ENCODE measurements at regions not wholly inside any gene's neighbourhood (a gene's known extent, or its start where the extent isn't known, plus 50 kb on each side); places are given as distances from the start of the nearest gene placed in this dataset.

DNA sequence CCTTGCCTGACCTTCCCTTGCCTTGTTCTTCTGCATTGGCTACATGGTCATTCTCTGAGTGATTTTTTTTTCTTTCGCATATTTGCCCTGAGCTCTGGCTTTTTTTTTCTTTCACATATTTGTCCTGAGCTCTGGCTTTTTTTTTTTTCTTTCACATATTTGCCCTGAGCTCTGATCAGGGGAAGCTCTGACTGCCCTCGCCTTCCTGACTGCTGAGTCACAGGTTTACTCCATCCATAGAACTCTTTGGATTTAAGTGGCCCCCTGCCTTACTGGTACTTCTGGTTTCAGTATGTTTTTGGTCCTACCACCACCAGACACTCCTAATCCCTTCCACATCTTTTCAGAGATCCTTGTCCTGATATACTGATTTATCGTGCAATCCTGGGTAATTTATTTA, 201.1 kb downstream of the OGFRL1 start:
- TF ChIP-seq, protein P1, sequence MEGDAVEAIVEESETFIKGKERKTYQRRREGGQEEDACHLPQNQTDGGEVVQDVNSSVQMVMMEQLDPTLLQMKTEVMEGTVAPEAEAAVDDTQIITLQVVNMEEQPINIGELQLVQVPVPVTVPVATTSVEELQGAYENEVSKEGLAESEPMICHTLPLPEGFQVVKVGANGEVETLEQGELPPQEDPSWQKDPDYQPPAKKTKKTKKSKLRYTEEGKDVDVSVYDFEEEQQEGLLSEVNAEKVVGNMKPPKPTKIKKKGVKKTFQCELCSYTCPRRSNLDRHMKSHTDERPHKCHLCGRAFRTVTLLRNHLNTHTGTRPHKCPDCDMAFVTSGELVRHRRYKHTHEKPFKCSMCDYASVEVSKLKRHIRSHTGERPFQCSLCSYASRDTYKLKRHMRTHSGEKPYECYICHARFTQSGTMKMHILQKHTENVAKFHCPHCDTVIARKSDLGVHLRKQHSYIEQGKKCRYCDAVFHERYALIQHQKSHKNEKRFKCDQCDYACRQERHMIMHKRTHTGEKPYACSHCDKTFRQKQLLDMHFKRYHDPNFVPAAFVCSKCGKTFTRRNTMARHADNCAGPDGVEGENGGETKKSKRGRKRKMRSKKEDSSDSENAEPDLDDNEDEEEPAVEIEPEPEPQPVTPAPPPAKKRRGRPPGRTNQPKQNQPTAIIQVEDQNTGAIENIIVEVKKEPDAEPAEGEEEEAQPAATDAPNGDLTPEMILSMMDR (IDR thresholded peaks at IDR 0.05 in 2 of 3, conservative IDR thresholded peaks at IDR 0.05 in 1 of 3; ENCODE audit: borderline replicate concordance in 1 of 3, insufficient read depth in 1 of 3, low read depth in 2 of 3, low read length in 2 of 3): no peak
- TF ChIP-seq, protein P2, sequence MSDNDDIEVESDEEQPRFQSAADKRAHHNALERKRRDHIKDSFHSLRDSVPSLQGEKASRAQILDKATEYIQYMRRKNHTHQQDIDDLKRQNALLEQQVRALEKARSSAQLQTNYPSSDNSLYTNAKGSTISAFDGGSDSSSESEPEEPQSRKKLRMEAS (IDR thresholded peaks at IDR 0.05): no peak
- TF ChIP-seq POLR2A (IDR thresholded peaks at IDR 0.05; ENCODE audit: borderline replicate concordance, extremely low read depth, insufficient read depth, insufficient read length) (no peak), EZH2phosphoT487 (IDR thresholded peaks at IDR 0.05; ENCODE audit: borderline replicate concordance) (no peak), YY1 (IDR thresholded peaks at IDR 0.05; ENCODE audit: extremely low read depth, insufficient replicate concordance, low read depth, low read length) (no peak)
- TF ChIP-seq, protein P3, sequence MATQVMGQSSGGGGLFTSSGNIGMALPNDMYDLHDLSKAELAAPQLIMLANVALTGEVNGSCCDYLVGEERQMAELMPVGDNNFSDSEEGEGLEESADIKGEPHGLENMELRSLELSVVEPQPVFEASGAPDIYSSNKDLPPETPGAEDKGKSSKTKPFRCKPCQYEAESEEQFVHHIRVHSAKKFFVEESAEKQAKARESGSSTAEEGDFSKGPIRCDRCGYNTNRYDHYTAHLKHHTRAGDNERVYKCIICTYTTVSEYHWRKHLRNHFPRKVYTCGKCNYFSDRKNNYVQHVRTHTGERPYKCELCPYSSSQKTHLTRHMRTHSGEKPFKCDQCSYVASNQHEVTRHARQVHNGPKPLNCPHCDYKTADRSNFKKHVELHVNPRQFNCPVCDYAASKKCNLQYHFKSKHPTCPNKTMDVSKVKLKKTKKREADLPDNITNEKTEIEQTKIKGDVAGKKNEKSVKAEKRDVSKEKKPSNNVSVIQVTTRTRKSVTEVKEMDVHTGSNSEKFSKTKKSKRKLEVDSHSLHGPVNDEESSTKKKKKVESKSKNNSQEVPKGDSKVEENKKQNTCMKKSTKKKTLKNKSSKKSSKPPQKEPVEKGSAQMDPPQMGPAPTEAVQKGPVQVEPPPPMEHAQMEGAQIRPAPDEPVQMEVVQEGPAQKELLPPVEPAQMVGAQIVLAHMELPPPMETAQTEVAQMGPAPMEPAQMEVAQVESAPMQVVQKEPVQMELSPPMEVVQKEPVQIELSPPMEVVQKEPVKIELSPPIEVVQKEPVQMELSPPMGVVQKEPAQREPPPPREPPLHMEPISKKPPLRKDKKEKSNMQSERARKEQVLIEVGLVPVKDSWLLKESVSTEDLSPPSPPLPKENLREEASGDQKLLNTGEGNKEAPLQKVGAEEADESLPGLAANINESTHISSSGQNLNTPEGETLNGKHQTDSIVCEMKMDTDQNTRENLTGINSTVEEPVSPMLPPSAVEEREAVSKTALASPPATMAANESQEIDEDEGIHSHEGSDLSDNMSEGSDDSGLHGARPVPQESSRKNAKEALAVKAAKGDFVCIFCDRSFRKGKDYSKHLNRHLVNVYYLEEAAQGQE (IDR thresholded peaks at IDR 0.05; ENCODE audit: low read depth): no peak

Data from HCT116 (cell line).